Endothelial cell of umbilical vein (primary cell): ENCODE measurements at regions not wholly inside any gene's neighbourhood (a gene's known extent, or its start where the extent isn't known, plus 50 kb on each side); places are given as distances from the start of the nearest gene placed in this dataset.

Source experiments
- BruUV-seq: library from RNA; stranded (reverse); fragments of 400-500 nt; replicated peaks from 2 replicates; lab custom pipeline; 2021; lab: Mats Ljungman, UMichigan
- CTCF ChIA-PET: fragments of 300-600, 350-600 bp; sonication (Branson Sonifier 250); formaldehyde crosslinking; loops from one replicate; lab custom pipeline; 2021; ENCODE audit warnings: antibody characterized with exemption, inconsistent platforms; lab: Charles Lee
- POLR2A ChIA-PET: fragments of 300-600, 350-600 bp; sonication (Branson Sonifier 250); formaldehyde crosslinking; loops from one replicate; lab custom pipeline; 2021; ENCODE audit warnings: antibody characterized with exemption, inconsistent platforms; lab: Charles Lee
- DNase-seq: peaks from one replicate; pipeline ENCODE4 v3.0.0-alpha.2; 2011; ENCODE audit warnings: low read depth, low spot score
- FAIRE-seq: peaks from 2 replicates; lab custom pipeline; 2011; peaks lifted over from hg19 to GRCh38; lab: Jason Lieb, UNC
- H2AFZ ChIP-seq: 2 replicates; pipeline ENCODE4 v1.6.0; 2012; ENCODE audit warnings: low read depth, low read length, control low read depth, inconsistent platforms
- H3K27ac ChIP-seq: 2 replicates; pipeline ENCODE4 v1.5.1; 2011; ENCODE audit warnings: low read depth, mild to moderate bottlenecking, control low read depth, low read length, moderate library complexity; ENCODE audit not compliant: insufficient read depth
- H3K27me3 ChIP-seq, 2 experiments: 2 replicates each; pipeline versions ENCODE4 v1.6.0 to v1.6.1; 2011; ENCODE audit warnings: low read length in 2 of 2, mixed read lengths in 1 of 2; ENCODE audit not compliant: control insufficient read depth in 2 of 2, insufficient read depth in 2 of 2
- H3K36me3 ChIP-seq, 2 experiments: 2 replicates in 1 of 2; 3 replicates in 1 of 2; pipeline ENCODE4 v1.5.1; 2011; ENCODE audit warnings: low read length in 2 of 2, mild to moderate bottlenecking in 1 of 2, moderate library complexity in 1 of 2; ENCODE audit not compliant: control insufficient read depth in 2 of 2, insufficient read depth in 2 of 2; ENCODE audit errors: extremely low read depth in 1 of 2
- H3K4me1 ChIP-seq: 3 replicates; pipeline ENCODE4 v1.5.1; 2011; ENCODE audit warnings: mild to moderate bottlenecking, low read length; ENCODE audit not compliant: control insufficient read depth, insufficient read depth; ENCODE audit errors: extremely low read depth
- H3K4me2 ChIP-seq: 2 replicates; pipeline ENCODE4 v1.6.1; 2011; ENCODE audit warnings: low read length, control low read depth, mixed read lengths; ENCODE audit not compliant: insufficient read depth
- H3K4me3 ChIP-seq, 3 experiments: fragments of 200-600 bp in 1 of 3; sonication (generic), shearing (Covaris generic) in 1 of 3; replicated peaks in 1 of 3; 2 replicates each; pipeline ENCODE4 v1.5.1; 2011 to 2016; ENCODE audit warnings: control low read depth in 3 of 3, low read length in 3 of 3, mild to moderate bottlenecking in 2 of 3, inconsistent platforms in 1 of 3, low read depth in 1 of 3, moderate library complexity in 1 of 3; ENCODE audit not compliant: insufficient read depth in 1 of 3
- H3K79me2 ChIP-seq: 2 replicates; pipeline ENCODE4 v1.6.0; 2012; ENCODE audit warnings: low read length, inconsistent platforms; ENCODE audit not compliant: control insufficient read depth, insufficient read depth
- H3K9ac ChIP-seq: replicated peaks from 2 replicates; pipeline ENCODE3; 2011; ENCODE audit warnings: low read length, control low read depth; ENCODE audit not compliant: insufficient read depth; ENCODE audit errors: extremely low read depth
- H3K9me1 ChIP-seq: replicated peaks from 3 replicates; pipeline ENCODE4 v1.6.0; 2011; ENCODE audit warnings: mild to moderate bottlenecking, low read length; ENCODE audit not compliant: control insufficient read depth, insufficient read depth; ENCODE audit errors: extremely low read depth
- H3K9me3 ChIP-seq: replicated peaks from 2 replicates; pipeline ENCODE4 v1.5.1; 2012; ENCODE audit warnings: low read length, inconsistent platforms; ENCODE audit not compliant: control insufficient read depth, insufficient read depth
- H4K20me1 ChIP-seq: replicated peaks from 2 replicates; pipeline ENCODE3; 2011; ENCODE audit warnings: mild to moderate bottlenecking, low read length; ENCODE audit not compliant: control insufficient read depth, insufficient read depth; ENCODE audit errors: extremely low read depth
- CTCF ChIP-seq, 2 donors: IDR thresholded peaks; 1 replicate in 1 of 2; 2 replicates in 1 of 2; pipeline ENCODE4 v1.5.1; 2011; ENCODE audit warnings: low read length in 2 of 2, mild to moderate bottlenecking in 2 of 2, moderate library complexity in 2 of 2, control low read depth in 1 of 2, inconsistent platforms in 1 of 2, low read depth in 1 of 2; ENCODE audit not compliant: insufficient read depth in 1 of 2; ENCODE audit errors: extremely low read depth in 1 of 2
- EZH2 ChIP-seq: IDR thresholded peaks from 2 replicates; pipeline ENCODE4 v1.6.1; 2012; ENCODE audit warnings: borderline replicate concordance, low read depth, mild to moderate bottlenecking, moderate library complexity, low read length, inconsistent platforms; ENCODE audit not compliant: severe bottlenecking
- FOS ChIP-seq: IDR thresholded peaks from 2 replicates; pipeline ENCODE4 v1.6.1; 2011; ENCODE audit warnings: mild to moderate bottlenecking, low read length, moderate library complexity, borderline replicate concordance; ENCODE audit not compliant: insufficient read depth
- GATA2 ChIP-seq: IDR thresholded peaks from 2 replicates; pipeline ENCODE4 v1.7.0; 2011; ENCODE audit warnings: low read depth, mild to moderate bottlenecking, moderate library complexity, mixed read lengths, low read length; ENCODE audit not compliant: insufficient read length, insufficient read depth
- JUN ChIP-seq: IDR thresholded peaks from 2 replicates; pipeline ENCODE4 v1.6.1; 2011; ENCODE audit warnings: borderline replicate concordance, low read depth; ENCODE audit not compliant: insufficient read length, insufficient read depth
- MAX ChIP-seq: IDR thresholded peaks from 2 replicates; pipeline ENCODE4 v1.6.1; 2011; ENCODE audit not compliant: insufficient read depth, insufficient read length
- MYC ChIP-seq: IDR thresholded peaks from one replicate; pipeline ENCODE4 v1.6.1; 2011; ENCODE audit warnings: mild to moderate bottlenecking, low read depth, low read length
- POLR2A ChIP-seq: IDR thresholded peaks from 2 replicates; pipeline ENCODE4 v1.6.1; 2012; ENCODE audit warnings: low read depth, mild to moderate bottlenecking, control low read depth, low read length
- POLR2AphosphoS5 ChIP-seq: IDR thresholded peaks from 2 replicates; pipeline ENCODE4 v1.6.1; 2012; ENCODE audit warnings: low read depth, mild to moderate bottlenecking, control low read depth, low read length, moderate library complexity; ENCODE audit not compliant: insufficient read depth
- dilution Hi-C: fragments of 300-500 bp; cut with MboI; formaldehyde crosslinking; loops from one replicate; pipeline ENCODE4 v1.15.0; 2019; ENCODE audit warnings: low sequenced_read_pairs; ENCODE audit not compliant: extremely low pct_ligation_motif_present
- intact Hi-C: fragments of 100-400 bp; cut with micrococcal nuclease; formaldehyde crosslinking; loops from one replicate; pipeline ENCODE4 v1.10.0; 2022

GRCh38 chr12:22935090-22935489 is 310.1 kb downstream of the ETNK1 start:
- Histone ChIP-seq H3K9ac (no peak overlapping the region), H3K27ac (no peak overlapping the region), H3K4me2 (no peak overlapping the region), H3K4me3 (no peak overlapping the region), H3K79me2 (no peaks in the 10 kb centered on the region), H3K27me3 (no peaks in the 10 kb centered on the region), H4K20me1 (no peaks in the 10 kb centered on the region), H2AFZ (no peak overlapping the region), H3K4me1 (no peaks in the 10 kb centered on the region), H3K36me3 (no peaks in the 10 kb centered on the region), H3K9me1 (no peaks in the 10 kb centered on the region), H3K9me3 (no peaks in the 10 kb centered on the region)
- CTCF ChIA-PET: no interaction called here
- dilution Hi-C loops: no loop called here
- TF ChIP-seq MYC: no peak
- intact Hi-C loops: no loop called here
- DNase-seq: no peak
- BruUV-seq: no TSS peak
- no peak for FAIRE-seq
- POLR2A ChIA-PET: no interaction called here

- no peak for TF ChIP-seq EZH2
- TF ChIP-seq MAX: no peak
- TF ChIP-seq POLR2AphosphoS5: no peak
- no peak for TF ChIP-seq CTCF (IDR thresholded peaks at IDR 0.05; ENCODE audit: extremely low read depth in 1 of 2, insufficient read depth in 1 of 2, low read depth in 1 of 2, low read length in 2 of 2)
- TF ChIP-seq POLR2A: no peak
- no peak for TF ChIP-seq MYC
- TF ChIP-seq JUN: no peak
- no peak for TF ChIP-seq GATA2
- no peak for TF ChIP-seq FOS
- FAIRE-seq: no peak
- Histone ChIP-seq H3K79me2 (no peaks in the 10 kb centered on the region), H3K9me1 (no peaks in the 10 kb centered on the region), H3K36me3 (no peaks in the 10 kb centered on the region), H3K4me1 (no peaks in the 10 kb centered on the region), H3K9me3 (no peaks in the 10 kb centered on the region), H3K9ac (no peak overlapping the region), H3K4me3 (no peak overlapping the region), H4K20me1 (no peaks in the 10 kb centered on the region), H3K4me2 (no peak overlapping the region), H3K27ac (no peak overlapping the region), H3K27me3 (no peaks in the 10 kb centered on the region), H2AFZ (no peak overlapping the region)
- no peak for DNase-seq
- dilution Hi-C loops (no loop called here), intact Hi-C loops (no loop called here)
- ChIA-PET POLR2A (no interaction called here), CTCF (no interaction called here)
- BruUV-seq: no TSS peak
These were observed 310.5 kb downstream of the ETNK1 start for GRCh38 chr12:22935501-22935900.
